GM18868 (cell line): ENCODE measurements at regions not wholly inside any gene's neighbourhood (a gene's known extent, or its start where the extent isn't known, plus 50 kb on each side); places are given as distances from the start of the nearest gene placed in this dataset.
A peak's percentile ranks its signal among the peaks of the same experiment; 100 is the strongest.
"Not testable (repeated sequence)": the region's sequence is repeated elsewhere in the genome, so short reads cannot be mapped to it uniquely, and the experiment has no call there.

Experiments used
- ATAC-seq: cut with Tn5 transposase; IDR thresholded peaks from one replicate; pipeline ENCODE4 v1.9.1; 2021; ENCODE audit warnings: mild to moderate bottlenecking, moderate library complexity; ENCODE audit not compliant: unreplicated experiment

DNA sequence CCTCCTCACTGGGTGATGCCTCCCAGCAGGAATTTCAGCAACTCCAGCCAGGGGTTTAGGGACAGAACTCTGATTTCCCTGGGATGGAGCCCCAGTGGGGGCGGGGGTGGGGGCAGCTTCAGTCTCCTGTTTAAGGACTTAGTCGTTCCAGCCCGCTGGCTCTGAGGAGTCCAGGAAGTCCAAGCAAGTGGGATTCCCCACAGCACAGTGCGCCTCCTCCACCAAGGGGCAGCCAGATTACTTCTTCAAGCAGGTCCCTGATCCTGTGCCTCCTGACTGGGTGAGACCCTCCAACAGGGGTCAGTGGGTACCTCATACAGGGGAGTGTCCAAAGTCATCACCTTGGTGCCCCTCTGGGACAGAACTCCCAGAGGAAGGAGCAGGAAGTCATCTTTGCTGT lies 1438.4 kb upstream of the B3GALT2 start:
- ATAC-seq: no peak

DNA sequence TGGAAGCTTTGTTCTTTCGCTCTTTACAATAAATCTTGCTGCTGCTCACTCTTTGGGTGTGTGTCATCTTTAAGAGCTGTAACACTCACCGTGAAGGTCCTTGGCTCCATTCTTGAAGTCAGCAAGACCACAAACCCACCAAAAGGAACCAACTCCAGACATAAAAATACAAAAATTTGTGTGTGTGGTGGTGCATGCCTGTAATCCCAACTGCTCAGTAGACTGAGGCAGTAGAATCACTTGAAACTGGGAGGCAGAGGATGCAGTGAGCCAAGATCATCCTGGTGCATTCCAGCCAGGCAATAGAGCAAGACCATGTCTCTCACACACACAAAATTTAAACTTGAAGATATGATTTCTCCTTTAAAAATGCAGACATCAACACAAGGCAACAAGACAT lies 1431.7 kb upstream of the B3GALT2 start:
- no peak for ATAC-seq

DNA sequence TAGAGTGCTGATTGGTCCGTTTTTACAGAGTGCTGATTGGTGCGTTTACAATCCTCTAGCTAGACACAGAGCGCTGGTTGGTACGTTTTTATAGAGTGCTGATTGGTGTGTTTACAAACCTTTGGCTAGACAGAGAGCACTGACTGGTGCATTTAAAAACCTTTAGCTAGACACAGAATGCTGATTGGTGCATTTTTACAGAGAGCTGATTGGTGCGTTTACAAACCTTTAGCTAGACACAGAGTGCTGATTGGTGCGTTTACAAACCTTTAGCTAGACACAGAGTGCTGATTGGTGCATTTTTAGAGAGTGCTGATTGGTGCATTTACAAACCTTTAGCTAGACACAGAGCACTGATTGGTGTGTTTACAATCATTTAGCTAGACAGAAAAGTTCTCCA lies 1430.9 kb upstream of the B3GALT2 start:
- ATAC-seq: not testable (repeated sequence)

DNA sequence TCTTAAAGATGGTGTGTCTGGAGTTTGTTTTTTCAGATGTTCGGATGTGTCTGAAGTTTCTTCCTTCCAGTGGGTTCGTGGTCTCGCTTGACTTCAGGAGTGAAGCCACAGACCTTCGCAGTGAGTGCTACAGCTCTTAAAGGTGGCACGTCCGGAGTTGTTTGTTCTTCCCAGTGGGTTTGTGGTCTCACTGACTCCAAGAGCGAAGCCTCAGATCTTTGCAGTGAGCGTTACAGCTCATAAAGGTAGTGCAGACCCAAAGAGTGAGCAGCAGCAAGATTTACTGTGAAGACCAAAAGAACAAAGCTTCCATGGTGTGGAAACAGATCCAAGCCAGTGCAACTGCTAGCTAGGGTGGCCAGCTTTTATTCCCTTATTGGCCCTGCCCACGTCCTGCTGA lies 1430.4 kb upstream of the B3GALT2 start:
- no peak for ATAC-seq

DNA sequence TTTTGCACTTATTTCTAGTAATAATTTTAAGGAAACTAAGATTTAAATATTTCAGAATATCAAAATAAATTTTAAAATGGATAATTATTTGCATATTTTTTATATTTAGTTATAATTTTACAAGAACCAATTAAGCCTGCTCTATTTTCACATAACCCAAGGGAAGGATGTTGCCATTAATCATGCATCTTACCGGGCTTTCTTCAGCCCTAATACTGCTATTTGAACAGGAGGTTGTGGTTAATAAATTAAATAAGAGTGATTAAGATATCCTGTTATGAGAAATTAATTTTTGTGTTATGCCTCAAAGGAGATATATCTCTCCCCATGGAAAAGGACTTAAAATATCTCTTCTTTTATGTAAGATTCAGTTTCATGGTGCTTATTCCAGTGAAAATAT lies 1415.8 kb upstream of the B3GALT2 start:
- ATAC-seq: no peak

DNA sequence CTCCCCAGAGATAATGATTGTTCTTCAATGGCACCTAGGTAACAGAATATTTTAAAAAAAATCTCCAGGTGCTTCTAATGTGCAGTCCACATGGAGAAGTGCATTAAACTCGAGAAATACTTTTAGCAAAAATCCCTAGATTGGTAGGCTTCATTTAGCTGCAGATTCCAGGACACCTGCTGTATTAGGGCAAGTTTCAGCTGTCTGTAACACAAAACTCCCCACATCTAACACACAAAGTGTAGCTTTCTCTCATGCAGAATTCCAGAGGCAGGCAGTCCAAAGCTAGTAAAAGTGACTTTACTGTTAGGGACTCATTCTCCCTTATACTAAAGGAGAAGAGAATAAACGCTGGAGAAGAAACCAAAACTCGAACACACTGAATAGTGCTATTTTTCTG lies 1414.3 kb upstream of the B3GALT2 start:
- ATAC-seq: no peak

DNA sequence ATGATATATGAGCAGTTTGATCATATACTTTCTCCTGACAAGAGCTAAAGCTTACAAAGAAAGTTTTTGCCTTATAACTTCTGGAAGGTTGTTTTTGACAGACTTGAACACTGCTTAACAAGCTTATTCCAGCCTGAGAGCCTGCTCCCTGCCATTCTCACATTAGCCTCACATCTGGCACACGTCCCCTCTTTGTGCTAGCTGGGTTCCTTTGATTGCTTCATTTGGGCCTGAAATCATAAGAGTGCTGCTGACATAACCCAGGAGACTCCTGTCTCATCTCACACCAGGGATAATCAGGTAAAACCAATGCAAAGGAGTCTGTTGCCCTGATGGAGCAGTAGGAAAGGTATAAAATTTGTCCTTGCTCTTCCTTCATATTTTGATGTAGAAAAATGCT lies 1411.7 kb upstream of the B3GALT2 start:
- ATAC-seq: no peak

DNA sequence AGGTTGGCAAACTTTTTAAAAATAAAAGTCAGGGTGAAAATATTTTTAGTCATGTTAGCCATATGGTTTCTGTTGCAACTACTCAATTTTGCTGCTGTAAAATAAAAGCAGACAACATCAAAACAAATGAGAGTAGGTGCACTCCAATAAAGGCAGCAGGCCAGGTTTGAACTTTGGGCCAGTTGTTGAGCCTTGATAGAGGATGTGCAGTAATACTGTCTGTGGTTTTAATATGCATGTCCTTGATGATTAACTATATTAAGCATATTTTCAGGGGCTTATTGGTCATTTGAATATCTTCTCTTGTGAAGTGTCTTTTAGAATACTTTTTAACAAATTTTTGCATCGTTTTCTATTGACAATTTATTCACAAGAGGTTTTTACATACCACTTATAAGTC lies 1399.9 kb upstream of the B3GALT2 start:
- ATAC-seq: no peak

DNA sequence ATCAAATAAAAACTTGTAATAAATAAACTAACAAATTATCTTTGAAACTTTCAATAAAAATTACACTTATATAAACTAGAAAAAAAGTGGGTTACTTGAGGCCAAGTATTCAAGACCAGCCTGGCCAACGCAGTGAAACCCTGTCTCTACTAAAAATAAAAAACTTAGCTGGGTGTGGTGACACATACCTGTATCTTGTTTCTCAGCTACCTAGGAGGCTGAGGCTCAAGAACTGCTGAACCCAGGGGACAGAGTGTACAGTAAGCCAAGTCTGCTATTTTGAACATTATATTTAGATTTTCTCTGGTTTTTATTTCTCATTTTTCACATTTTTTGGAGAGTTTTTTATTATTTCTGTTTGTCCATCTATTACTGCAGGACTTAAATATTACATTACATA lies 1397.6 kb upstream of the B3GALT2 start:
- no peak for ATAC-seq

DNA sequence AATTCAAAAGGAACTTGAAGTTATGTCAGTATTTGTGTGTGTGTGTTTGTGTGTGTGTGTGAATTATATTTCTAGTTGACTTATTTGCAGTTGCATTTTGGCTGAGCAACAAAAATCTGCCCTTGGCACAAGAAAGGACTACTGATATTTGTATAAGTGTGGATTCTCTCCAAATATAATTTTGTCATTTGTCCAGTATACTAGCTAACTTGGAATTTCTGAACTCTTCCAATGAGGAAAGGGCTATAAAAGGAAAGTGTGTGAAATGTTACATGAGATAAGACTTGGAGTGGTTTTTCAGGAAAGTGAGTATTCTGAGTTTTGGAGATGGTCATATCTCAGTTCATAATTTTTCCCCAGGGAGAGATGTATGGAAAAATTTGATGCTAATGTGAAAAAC lies 1384.1 kb upstream of the B3GALT2 start:
- ATAC-seq: no peak

DNA sequence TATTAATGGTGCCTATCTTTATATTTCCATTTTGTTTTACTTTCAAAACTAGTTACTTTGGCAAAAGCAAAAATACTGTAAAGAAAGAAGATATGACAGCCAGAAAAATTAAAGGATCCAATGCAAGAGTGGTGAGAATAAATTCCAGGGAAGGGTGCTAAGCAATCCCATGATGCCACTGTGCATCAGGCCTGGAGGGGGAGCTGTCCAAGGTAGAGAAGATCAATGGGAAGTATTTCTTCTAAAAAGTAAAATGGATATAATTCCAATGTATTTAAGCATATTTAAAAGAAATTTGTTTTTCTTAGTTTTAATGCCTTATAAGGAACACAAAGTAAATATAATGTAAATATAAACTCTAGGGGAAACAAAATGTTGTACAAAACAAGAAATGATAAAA lies 1382.2 kb upstream of the B3GALT2 start:
- no peak for ATAC-seq

DNA sequence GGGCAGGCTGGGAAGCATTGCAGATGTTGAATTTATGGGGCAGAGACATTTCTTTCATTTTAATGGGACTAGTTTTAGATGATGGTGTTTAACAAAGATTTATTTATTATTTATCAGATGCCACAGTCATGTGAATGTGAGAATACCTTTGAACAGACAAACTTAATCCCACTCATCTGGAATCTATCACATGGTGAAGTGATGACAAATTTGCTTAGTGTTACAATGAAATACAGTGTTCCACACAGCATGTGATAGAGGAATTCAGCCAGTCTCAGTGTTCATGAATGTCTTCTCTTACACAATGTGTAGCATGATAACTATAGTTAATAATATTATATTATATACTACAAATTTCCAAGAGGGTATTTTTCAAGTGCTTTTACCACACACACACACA lies 1361.7 kb upstream of the B3GALT2 start:
- ATAC-seq: no peak

DNA sequence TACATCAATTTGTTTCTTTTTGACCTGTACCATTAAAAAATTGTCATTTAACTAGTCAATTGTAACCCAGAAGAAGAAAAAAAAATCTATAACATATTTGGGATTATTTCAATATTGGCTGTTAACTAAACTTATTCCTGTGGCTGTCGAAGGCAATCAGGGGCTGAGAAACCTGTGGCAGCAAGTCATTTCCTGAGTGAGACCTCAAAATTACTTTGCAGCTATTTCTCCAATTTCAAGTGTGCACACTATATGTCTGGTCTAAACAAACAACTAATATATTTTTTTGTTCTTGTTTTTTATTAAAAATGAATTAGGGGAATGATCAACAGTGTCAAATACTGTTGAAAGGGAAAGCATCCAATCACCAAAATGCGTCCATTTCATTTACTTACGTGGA lies 1357.6 kb upstream of the B3GALT2 start:
- no peak for ATAC-seq

DNA sequence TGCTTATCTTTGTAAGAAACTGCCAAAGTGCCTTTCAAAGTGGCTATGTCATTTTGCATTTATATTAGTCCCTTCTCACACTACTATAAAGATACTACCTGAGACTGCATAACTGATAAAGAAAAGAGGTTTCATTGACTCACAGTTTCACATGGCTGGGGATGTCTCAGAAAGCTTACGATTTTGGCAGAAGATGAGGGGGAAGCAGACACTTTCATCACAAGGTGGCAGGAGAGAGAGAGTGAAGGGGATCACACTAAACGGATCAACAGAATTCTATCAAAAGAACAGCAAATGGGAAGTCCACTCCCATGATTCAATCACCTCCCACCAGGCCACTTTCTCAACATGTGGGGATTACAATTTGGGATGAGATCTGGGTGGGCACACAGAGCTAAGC lies 1352.0 kb upstream of the B3GALT2 start:
- no peak for ATAC-seq

DNA sequence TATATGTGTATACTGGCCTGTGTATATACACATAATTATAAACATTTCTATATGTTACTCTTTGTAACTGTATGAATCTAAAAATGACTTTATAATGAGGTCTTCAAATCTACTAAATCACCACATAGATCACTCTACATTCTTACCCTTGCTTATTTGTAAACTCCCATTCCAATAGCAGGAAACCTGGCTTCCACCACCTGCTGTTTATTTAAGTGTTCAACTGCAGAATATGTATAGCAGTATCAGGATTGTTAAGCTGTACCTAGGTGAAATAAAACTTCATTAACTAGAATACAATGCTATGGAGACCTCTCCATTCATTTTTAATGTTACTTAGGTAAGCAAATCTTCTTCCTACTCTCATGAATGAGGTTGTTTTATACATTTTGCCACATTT lies 1351.1 kb upstream of the B3GALT2 start:
- no peak for ATAC-seq

DNA sequence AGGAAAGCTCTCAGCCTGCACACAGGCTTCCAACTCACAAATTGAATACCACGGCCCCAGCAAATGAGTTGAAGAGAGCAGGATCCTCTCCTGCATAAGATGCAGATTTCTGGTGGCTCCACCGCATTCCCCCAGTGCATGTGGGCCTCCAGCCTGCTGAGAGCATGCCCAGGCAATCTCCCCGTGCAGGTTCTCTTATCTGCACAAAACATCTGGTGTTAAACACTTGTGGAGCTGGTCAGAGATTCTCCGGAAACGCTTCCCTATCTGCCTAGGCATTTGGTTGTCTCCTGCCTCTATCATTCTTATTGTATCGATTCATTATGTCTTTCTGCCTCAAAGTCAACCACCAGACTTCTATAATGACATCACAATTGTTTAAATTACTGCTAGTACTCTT lies 1349.0 kb upstream of the B3GALT2 start:
- peak; percentile 50 for ATAC-seq

DNA sequence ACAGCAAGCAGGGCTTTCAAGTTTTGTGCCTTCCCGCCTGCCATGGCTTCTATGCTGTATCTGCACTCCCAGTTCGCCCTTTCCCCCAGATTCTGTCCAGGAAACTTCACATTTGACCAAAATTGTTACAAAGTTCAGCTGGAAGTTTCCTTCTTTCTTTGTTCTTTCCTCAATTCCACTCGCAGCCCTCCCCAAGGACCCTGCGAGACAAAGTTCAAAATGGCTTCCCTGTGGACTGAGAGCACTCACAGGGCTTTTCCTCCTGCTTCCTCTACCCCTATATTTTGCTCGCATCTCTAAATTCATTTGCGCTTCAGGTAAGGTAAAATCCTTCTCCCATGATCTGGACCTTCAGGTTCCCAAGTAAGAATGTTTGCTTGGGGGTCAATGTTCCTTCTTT lies 1348.4 kb upstream of the B3GALT2 start:
- ATAC-seq: no peak

DNA sequence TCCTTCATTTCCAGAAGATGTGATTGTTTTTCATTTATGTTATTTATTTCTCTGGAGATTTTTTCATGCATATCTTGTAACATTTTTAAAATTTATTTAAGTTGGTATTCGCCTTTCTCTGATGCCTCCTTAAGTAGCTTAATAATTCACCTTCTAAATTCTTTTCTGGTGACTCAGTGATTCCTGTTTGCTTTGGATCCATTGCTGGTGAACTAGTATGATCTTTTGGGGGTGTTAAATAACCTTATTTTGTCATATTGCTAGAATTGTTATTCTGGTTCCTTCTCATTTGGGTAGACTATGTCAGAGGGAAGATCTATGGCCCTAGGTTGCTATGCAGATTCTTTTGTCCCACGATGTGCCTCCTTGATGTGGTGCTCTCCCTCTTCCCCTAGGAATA lies 1347.2 kb upstream of the B3GALT2 start:
- no peak for ATAC-seq

DNA sequence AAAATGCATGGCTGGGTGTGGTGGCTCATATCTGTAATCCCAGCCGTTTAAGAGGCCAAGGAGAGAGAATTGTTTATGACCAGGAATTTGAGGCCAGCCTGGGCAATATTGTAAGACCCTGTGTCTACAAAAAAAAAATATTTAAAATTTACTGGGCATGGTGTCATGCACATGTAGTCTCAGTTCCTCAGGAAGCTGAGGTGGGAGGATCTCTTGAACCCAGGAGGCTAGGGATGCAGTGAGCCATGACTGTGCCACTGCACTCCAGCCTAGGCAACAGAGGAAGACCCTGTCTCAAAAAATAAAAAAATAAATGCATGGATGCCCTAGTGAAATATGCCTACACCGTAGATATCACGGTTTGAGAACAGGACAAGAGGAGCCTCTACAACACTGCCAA lies 1331.2 kb upstream of the B3GALT2 start:
- no peak for ATAC-seq

DNA sequence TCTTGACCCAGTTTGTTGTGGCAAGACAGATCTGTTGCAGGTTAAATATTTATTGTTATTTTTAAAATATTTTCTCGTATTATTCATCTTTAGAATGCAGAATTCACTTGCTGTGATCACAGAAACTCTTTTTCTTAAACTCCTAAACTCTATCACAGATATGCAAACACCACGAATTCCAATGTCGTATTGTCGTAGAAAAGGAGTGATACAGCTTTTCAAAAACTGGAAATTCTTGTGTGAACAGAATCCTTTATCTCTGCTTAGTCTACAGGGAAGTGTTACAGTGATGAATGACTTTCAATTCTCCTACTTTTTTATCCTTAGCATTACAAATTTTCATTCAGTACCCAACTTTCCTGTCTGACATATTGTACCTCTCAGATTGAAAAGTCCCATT lies 1329.5 kb upstream of the B3GALT2 start:
- no peak for ATAC-seq

DNA sequence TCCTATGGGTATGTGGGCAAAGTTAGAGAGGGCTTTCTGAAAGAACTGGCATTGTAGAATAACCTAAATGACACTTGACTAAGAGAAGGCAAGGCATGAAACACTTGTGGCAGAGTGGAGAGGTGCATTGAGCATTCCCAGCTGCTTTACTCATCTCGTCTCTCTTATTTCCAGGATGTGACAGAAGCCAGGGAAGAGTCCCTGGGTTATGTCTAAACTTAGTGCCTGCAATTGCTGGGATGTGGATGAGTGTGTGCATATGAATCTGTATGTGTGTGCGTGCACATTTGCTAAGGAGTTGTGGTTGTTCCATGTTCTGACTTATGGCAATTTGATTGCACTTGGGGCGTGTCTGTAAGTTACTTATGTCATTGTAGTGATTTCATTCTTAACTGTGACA lies 1326.5 kb upstream of the B3GALT2 start:
- no peak for ATAC-seq

DNA sequence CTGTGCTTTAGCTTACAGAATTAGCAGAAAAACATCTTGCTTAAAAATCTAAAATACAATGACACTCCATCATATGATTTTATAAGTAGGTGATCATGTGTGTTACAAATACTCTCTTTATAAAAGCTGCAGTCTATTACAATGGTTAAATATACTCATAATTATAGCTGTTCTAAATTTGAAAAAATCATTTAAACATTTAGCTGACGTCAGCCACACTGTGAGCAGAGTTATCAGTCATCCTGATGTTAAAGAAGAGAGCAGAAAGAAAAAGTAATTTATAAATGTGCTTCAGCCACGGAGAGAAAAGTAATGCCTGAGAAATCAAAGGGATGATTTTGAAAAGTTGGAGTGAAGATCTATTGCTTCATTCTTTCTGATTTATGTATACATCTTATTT lies 1325.9 kb upstream of the B3GALT2 start:
- no peak for ATAC-seq

DNA sequence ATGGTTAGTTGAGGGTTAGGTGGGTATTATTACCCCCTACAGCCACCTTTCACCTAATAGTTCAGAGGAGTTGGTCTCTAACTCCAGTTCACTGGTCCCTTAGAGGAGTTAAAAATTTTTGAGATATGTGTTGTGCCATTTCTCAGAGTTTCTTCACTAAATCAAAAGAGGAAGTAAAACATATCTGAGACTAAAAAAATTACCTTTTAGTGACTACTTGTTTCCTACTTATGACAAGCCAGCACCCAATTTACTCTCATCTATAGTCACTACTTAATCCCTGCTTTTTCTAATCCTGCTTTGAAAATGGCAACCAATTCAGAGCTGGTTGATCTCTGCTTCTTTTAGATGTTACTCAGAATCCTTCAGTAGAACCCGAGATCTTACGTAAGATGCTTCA lies 1316.8 kb upstream of the B3GALT2 start:
- ATAC-seq: peak; percentile 76

DNA sequence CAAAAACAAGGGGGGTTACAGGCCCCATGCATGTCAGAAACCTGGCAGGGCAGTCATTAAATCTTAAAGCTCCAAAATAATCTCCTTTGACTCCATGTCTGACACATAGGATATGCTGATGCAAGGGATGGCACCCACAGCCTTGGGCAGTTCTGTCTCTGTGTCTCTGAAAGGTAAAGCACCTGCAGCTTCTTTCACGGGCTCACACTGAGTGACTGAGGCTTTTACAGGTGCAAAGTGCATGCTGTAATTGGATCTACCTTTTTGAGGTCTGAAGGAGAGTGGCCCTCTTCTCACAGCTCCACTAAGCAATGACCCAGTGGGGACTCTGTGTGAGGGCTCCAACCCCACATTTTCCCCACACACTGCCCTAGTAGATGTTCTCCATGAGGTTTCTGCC lies 1309.0 kb upstream of the B3GALT2 start:
- ATAC-seq: no peak
